ENCODE measurements at regions not wholly inside any gene's neighbourhood (a gene's known extent, or its start where the extent isn't known, plus 50 kb on each side); places are given as distances from the start of the nearest gene placed in this dataset.

- Histone ChIP-seq H3K4me2 (ENCODE audit: insufficient read depth, low read length) (no peak overlapping the region), H4K20me1 (replicated peaks; ENCODE audit: control insufficient read depth, extremely low read depth, insufficient read depth, low read length) (no peaks in the 10 kb centered on the region), H3K9me1 (replicated peaks; ENCODE audit: control insufficient read depth, extremely low read depth, insufficient read depth, low read length) (no peaks in the 10 kb centered on the region), H3K27ac (ENCODE audit: insufficient read depth, low read depth, low read length) (no peak overlapping the region), H3K36me3 (ENCODE audit: control insufficient read depth in 2 of 2, extremely low read depth in 1 of 2, insufficient read depth in 2 of 2, low read length in 2 of 2) (no peaks in the 10 kb centered on the region), H3K79me2 (ENCODE audit: control insufficient read depth, insufficient read depth, low read length) (no peaks in the 10 kb centered on the region), H3K4me3 (replicated peaks in 1 of 3; ENCODE audit: insufficient read depth in 1 of 3, low read depth in 1 of 3, low read length in 3 of 3) (no peak overlapping the region), H2AFZ (ENCODE audit: low read depth, low read length) (no peak overlapping the region), H3K4me1 (ENCODE audit: control insufficient read depth, extremely low read depth, insufficient read depth, low read length) (no peaks in the 10 kb centered on the region), H3K9ac (replicated peaks; ENCODE audit: extremely low read depth, insufficient read depth, low read length) (no peak overlapping the region), H3K27me3 (ENCODE audit: control insufficient read depth in 2 of 2, insufficient read depth in 2 of 2, low read length in 2 of 2) (peaks cover 0 to 2% of the 10 kb centered on the region in 2 experiments), H3K9me3 (replicated peaks; ENCODE audit: control insufficient read depth, insufficient read depth, low read length) (no peaks in the 10 kb centered on the region)
- dilution Hi-C loops (cut with MboI; ENCODE audit: extremely low pct_ligation_motif_present, low sequenced_read_pairs), result no loop called here
- intact Hi-C loops (cut with micrococcal nuclease), result no loop called here
- ChIA-PET CTCF (interaction anchor here (0.5 to 1.5 kb wide), 2 partner anchors 271 to 748 kb away, joined by 4 to 5 read pairs; no protein-coding TSS in a partner anchor), POLR2A (no interaction called here)
- DNase-seq (ENCODE audit: low read depth, low spot score) (no peak), FAIRE-seq (no peak)
- no TSS peak for BruUV-seq (replicated peaks)
- TF ChIP-seq, protein P1, sequence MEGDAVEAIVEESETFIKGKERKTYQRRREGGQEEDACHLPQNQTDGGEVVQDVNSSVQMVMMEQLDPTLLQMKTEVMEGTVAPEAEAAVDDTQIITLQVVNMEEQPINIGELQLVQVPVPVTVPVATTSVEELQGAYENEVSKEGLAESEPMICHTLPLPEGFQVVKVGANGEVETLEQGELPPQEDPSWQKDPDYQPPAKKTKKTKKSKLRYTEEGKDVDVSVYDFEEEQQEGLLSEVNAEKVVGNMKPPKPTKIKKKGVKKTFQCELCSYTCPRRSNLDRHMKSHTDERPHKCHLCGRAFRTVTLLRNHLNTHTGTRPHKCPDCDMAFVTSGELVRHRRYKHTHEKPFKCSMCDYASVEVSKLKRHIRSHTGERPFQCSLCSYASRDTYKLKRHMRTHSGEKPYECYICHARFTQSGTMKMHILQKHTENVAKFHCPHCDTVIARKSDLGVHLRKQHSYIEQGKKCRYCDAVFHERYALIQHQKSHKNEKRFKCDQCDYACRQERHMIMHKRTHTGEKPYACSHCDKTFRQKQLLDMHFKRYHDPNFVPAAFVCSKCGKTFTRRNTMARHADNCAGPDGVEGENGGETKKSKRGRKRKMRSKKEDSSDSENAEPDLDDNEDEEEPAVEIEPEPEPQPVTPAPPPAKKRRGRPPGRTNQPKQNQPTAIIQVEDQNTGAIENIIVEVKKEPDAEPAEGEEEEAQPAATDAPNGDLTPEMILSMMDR (IDR thresholded peaks at IDR 0.05; ENCODE audit: extremely low read depth in 1 of 2, insufficient read depth in 1 of 2, low read depth in 1 of 2, low read length in 2 of 2), result no peak
- TF ChIP-seq, protein P2, sequence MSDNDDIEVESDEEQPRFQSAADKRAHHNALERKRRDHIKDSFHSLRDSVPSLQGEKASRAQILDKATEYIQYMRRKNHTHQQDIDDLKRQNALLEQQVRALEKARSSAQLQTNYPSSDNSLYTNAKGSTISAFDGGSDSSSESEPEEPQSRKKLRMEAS (IDR thresholded peaks at IDR 0.05; ENCODE audit: insufficient read depth, insufficient read length), result no peak
- TF ChIP-seq POLR2A (IDR thresholded peaks at IDR 0.05; ENCODE audit: low read depth, low read length) (no peak), FOS (IDR thresholded peaks at IDR 0.05; ENCODE audit: borderline replicate concordance, insufficient read depth, low read length) (no peak), GATA2 (IDR thresholded peaks at IDR 0.05; ENCODE audit: insufficient read depth, insufficient read length, low read depth, low read length) (no peak), MYC (IDR thresholded peaks at IDR 0.05; ENCODE audit: low read depth, low read length) (no peak), JUN (IDR thresholded peaks at IDR 0.05; ENCODE audit: borderline replicate concordance, insufficient read depth, insufficient read length, low read depth) (no peak), EZH2 (IDR thresholded peaks at IDR 0.05; ENCODE audit: borderline replicate concordance, low read depth, low read length, severe bottlenecking) (no peak)
Measured at GRCh38 chr4:83703752-83704151, 167.8 kb downstream of the GPAT3 start.
